H1 (cell line): ENCODE measurements at regions not wholly inside any gene's neighbourhood (a gene's known extent, or its start where the extent isn't known, plus 50 kb on each side); places are given as distances from the start of the nearest gene placed in this dataset.

Experiments
- CTCF ChIA-PET: fragments of 300-600 bp; sonication (Branson Sonifier 250); formaldehyde crosslinking; loops from one replicate; lab custom pipeline; 2021; ENCODE audit not compliant: partially characterized antibody; lab: Charles Lee
- POLR2A ChIA-PET: fragments of 300-600 bp; sonication (Branson Sonifier 250); formaldehyde crosslinking; loops from one replicate; lab custom pipeline; 2021; ENCODE audit warnings: inconsistent platforms; ENCODE audit not compliant: partially characterized antibody; lab: Charles Lee
- DNase-seq, 2 experiments: peaks; one replicate each; pipeline versions ENCODE4 v3.0.0 to v3.0.0-alpha.2; 2010 to 2022; ENCODE audit warnings: low spot score in 2 of 2, low read depth in 1 of 2, mixed read lengths in 1 of 2
- FAIRE-seq: peaks from 2 replicates; lab custom pipeline; 2011; peaks lifted over from hg19 to GRCh38; lab: Jason Lieb, UNC
- H2AFZ ChIP-seq: 2 replicates; pipeline ENCODE4 v1.8.1; 2012; ENCODE audit warnings: low read length, inconsistent platforms
- H2AK5ac ChIP-seq: 2 replicates; pipeline ENCODE4 v1.6.1; 2013; ENCODE audit warnings: low read depth, low read length
- H2BK120ac ChIP-seq: replicated peaks from 2 replicates; pipeline ENCODE3; 2013; ENCODE audit warnings: low read depth, low read length, inconsistent platforms
- H2BK12ac ChIP-seq: 2 replicates; pipeline ENCODE4 v1.6.1; 2013; ENCODE audit warnings: low read depth, low read length
- H2BK15ac ChIP-seq: 2 replicates; pipeline ENCODE4 v1.6.1; 2013; ENCODE audit warnings: low read length
- H2BK20ac ChIP-seq: 2 replicates; pipeline ENCODE4 v1.6.1; 2013; ENCODE audit warnings: low read length
- H2BK5ac ChIP-seq: 2 replicates; pipeline ENCODE4 v1.6.1; 2013; ENCODE audit warnings: low read depth, low read length
- H3K14ac ChIP-seq: 2 replicates; pipeline ENCODE4 v1.6.1; 2013; ENCODE audit warnings: inconsistent platforms; ENCODE audit not compliant: insufficient read length
- H3K18ac ChIP-seq: 2 replicates; pipeline ENCODE4 v1.6.1; 2013; ENCODE audit warnings: low read length; ENCODE audit errors: extremely low read depth
- H3K23ac ChIP-seq: 2 replicates; pipeline ENCODE4 v1.6.1; 2013; ENCODE audit warnings: inconsistent platforms; ENCODE audit not compliant: insufficient read length
- H3K23me2 ChIP-seq: 2 replicates; pipeline ENCODE4 v1.6.1; 2013; ENCODE audit warnings: low read depth, low read length
- H3K27ac ChIP-seq: 2 replicates; pipeline ENCODE4 v1.6.1; 2011; ENCODE audit warnings: low read depth, low read length, inconsistent platforms
- H3K27me3 ChIP-seq, 4 experiments: replicated peaks in 1 of 4; 1 replicate in 1 of 4; 2 replicates in 3 of 4; pipeline versions ENCODE4 v1.6.1 to v1.8.1; 2011 to 2013; ENCODE audit warnings: low read length in 3 of 4, mild to moderate bottlenecking in 3 of 4, inconsistent platforms in 2 of 4, mixed read lengths in 2 of 4, moderate library complexity in 1 of 4; ENCODE audit not compliant: control insufficient read depth in 3 of 4, insufficient read depth in 3 of 4; ENCODE audit errors: extremely low read depth in 1 of 4
- H3K36me3 ChIP-seq, 4 experiments: 2 replicates each; pipeline versions ENCODE4 v1.6.1 to v1.8.1; 2011 to 2013; ENCODE audit warnings: mild to moderate bottlenecking in 4 of 4, low read length in 3 of 4, moderate library complexity in 2 of 4, control low read depth in 1 of 4, inconsistent platforms in 1 of 4; ENCODE audit not compliant: insufficient read depth in 4 of 4, control insufficient read depth in 2 of 4
- H3K4ac ChIP-seq: replicated peaks from 2 replicates; pipeline ENCODE3; 2013; ENCODE audit warnings: low read length, low read depth, mixed read lengths, inconsistent platforms; ENCODE audit not compliant: insufficient read length
- H3K4me1 ChIP-seq, 4 experiments: replicated peaks in 1 of 4; 1 replicate in 1 of 4; 2 replicates in 3 of 4; pipeline versions ENCODE4 v1.6.1 to v1.8.1; 2011 to 2013; ENCODE audit warnings: low read length in 3 of 4, inconsistent platforms in 2 of 4, mixed read lengths in 1 of 4; ENCODE audit not compliant: insufficient read depth in 4 of 4, control insufficient read depth in 3 of 4
- H3K4me2 ChIP-seq, 2 experiments: 2 replicates each; pipeline versions ENCODE4 v1.6.1 to v1.8.1; 2011 to 2013; ENCODE audit warnings: low read depth in 2 of 2, low read length in 2 of 2, control low read depth in 1 of 2, inconsistent platforms in 1 of 2, mild to moderate bottlenecking in 1 of 2; ENCODE audit not compliant: insufficient read depth in 1 of 2
- H3K4me3 ChIP-seq, 4 experiments: fragments of 200-600, 300-600 bp in 1 of 4; sonication (generic), shearing (Covaris generic), sonication (Bioruptor Twin) in 1 of 4; 2 replicates each; pipeline versions ENCODE4 v1.5.1 to v1.8.1; 2011 to 2016; ENCODE audit warnings: low read length in 4 of 4, low read depth in 3 of 4, control low read depth in 2 of 4, inconsistent platforms in 2 of 4, mild to moderate bottlenecking in 2 of 4, mixed read lengths in 1 of 4, moderate library complexity in 1 of 4; ENCODE audit not compliant: insufficient read depth in 2 of 4; ENCODE audit errors: extremely low read depth in 1 of 4
- H3K56ac ChIP-seq: replicated peaks from 2 replicates; pipeline ENCODE3; 2013; ENCODE audit warnings: low read depth, mild to moderate bottlenecking, mixed read lengths, low read length, inconsistent platforms; ENCODE audit not compliant: insufficient read length
- H3K79me1 ChIP-seq: 2 replicates; pipeline ENCODE4 v1.6.1; 2013; ENCODE audit warnings: low read depth, low read length, control low read depth
- H3K79me2 ChIP-seq, 2 experiments: 2 replicates each; pipeline versions ENCODE4 v1.6.1 to v1.8.1; 2012 to 2013; ENCODE audit warnings: low read length in 2 of 2, mild to moderate bottlenecking in 2 of 2, inconsistent platforms in 1 of 2; ENCODE audit not compliant: insufficient read depth in 2 of 2, control insufficient read depth in 1 of 2
- H3K9ac ChIP-seq, 4 experiments: replicated peaks in 1 of 4; 1 replicate in 1 of 4; 2 replicates in 3 of 4; pipeline versions ENCODE4 v1.6.1 to v1.8.1; 2011 to 2013; ENCODE audit warnings: low read depth in 3 of 4, low read length in 3 of 4, control low read depth in 2 of 4, mild to moderate bottlenecking in 2 of 4, moderate library complexity in 2 of 4, inconsistent platforms in 1 of 4; ENCODE audit errors: extremely low read depth in 1 of 4
- H3K9me3 ChIP-seq, 2 experiments: 2 replicates each; pipeline versions ENCODE4 v1.6.1 to v1.8.1; 2012 to 2013; ENCODE audit warnings: mild to moderate bottlenecking in 2 of 2, moderate library complexity in 2 of 2, control low read depth in 1 of 2, inconsistent platforms in 1 of 2, low read depth in 1 of 2, low read length in 1 of 2, mixed read lengths in 1 of 2; ENCODE audit not compliant: insufficient read depth in 2 of 2
- H4K20me1 ChIP-seq, 2 experiments: replicated peaks in 1 of 2; 2 replicates each; pipeline versions ENCODE3 to v1.8.1; 2011 to 2013; ENCODE audit warnings: inconsistent platforms in 2 of 2, low read length in 2 of 2, mild to moderate bottlenecking in 1 of 2; ENCODE audit not compliant: insufficient read depth in 2 of 2, control insufficient read depth in 1 of 2
- H4K5ac ChIP-seq: 2 replicates; pipeline ENCODE4 v1.6.1; 2013; ENCODE audit warnings: low read length, low read depth, mixed read lengths, inconsistent platforms; ENCODE audit not compliant: insufficient read length
- H4K8ac ChIP-seq: 2 replicates; pipeline ENCODE4 v1.8.0; 2013; ENCODE audit warnings: mild to moderate bottlenecking, moderate library complexity, low read length, inconsistent platforms; ENCODE audit not compliant: insufficient read depth; ENCODE audit errors: extremely low read depth
- H4K91ac ChIP-seq: replicated peaks from 2 replicates; pipeline ENCODE3; 2013; ENCODE audit warnings: low read length, mixed read lengths, inconsistent platforms; ENCODE audit not compliant: insufficient read length
- CBX5 ChIP-seq: fragments of 300-800, 300-1000 bp; sonication (generic); IDR thresholded peaks from 2 replicates; pipeline ENCODE4 v1.7.1; 2016; ENCODE audit warnings: antibody characterized with exemption, low read length, low read depth
- EZH2 ChIP-seq: fragments of 200-600 bp; sonication (generic); IDR thresholded peaks from 2 replicates; pipeline ENCODE4 v1.7.1; 2012; ENCODE audit warnings: low read depth, mild to moderate bottlenecking, moderate library complexity, low read length, inconsistent platforms; ENCODE audit not compliant: severe bottlenecking
- KDM1A ChIP-seq: fragments of 200-600, 300-600 bp; sonication (generic); IDR thresholded peaks from 2 replicates; pipeline ENCODE4 v1.7.1; 2016; ENCODE audit warnings: mild to moderate bottlenecking, low read length, borderline replicate concordance
- KDM5A ChIP-seq: fragments of 200-600 bp; IDR thresholded peaks from 2 replicates; pipeline ENCODE4 v1.7.1; 2012; ENCODE audit warnings: mild to moderate bottlenecking, low read length, inconsistent platforms, mixed read lengths
- NRF1 ChIP-seq: IDR thresholded peaks from 2 replicates; pipeline ENCODE4 v1.6.1; 2011; ENCODE audit warnings: mild to moderate bottlenecking, low read depth, low read length, improper control_type of control experiment
- PHF8 ChIP-seq: fragments of 200-600 bp; sonication (generic); conservative IDR thresholded peaks from 2 replicates; pipeline ENCODE4 v1.7.1; 2012; ENCODE audit warnings: low read depth, mild to moderate bottlenecking, inconsistent platforms, low read length, moderate library complexity
- POLR2A ChIP-seq, 2 experiments: IDR thresholded peaks; 1 replicate in 1 of 2; 2 replicates in 1 of 2; pipeline ENCODE4 v1.6.1; 2011; ENCODE audit warnings: low read depth in 2 of 2, low read length in 2 of 2, mild to moderate bottlenecking in 2 of 2; ENCODE audit errors: control extremely low read depth in 1 of 2
- RNF2 ChIP-seq: fragments of 200-900, 300-1000 bp; sonication (generic); IDR thresholded peaks from 2 replicates; pipeline ENCODE4 v1.7.1; 2016; ENCODE audit warnings: borderline replicate concordance, low read depth, mild to moderate bottlenecking, antibody characterized with exemption, low read length; ENCODE audit not compliant: poor library complexity, severe bottlenecking; ENCODE audit errors: missing control alignments
- SIX5 ChIP-seq: IDR thresholded peaks from 2 replicates; pipeline ENCODE4 v1.6.1; 2011; ENCODE audit warnings: mild to moderate bottlenecking, low read depth, low read length
- SRF ChIP-seq: IDR thresholded peaks from 2 replicates; pipeline ENCODE4 v1.6.1; 2011; ENCODE audit warnings: mild to moderate bottlenecking, low read depth, low read length, moderate library complexity
- YY1 ChIP-seq: IDR thresholded peaks from 2 replicates; pipeline ENCODE4 v1.6.1; 2011; ENCODE audit warnings: low read depth, mild to moderate bottlenecking, low read length

DNA sequence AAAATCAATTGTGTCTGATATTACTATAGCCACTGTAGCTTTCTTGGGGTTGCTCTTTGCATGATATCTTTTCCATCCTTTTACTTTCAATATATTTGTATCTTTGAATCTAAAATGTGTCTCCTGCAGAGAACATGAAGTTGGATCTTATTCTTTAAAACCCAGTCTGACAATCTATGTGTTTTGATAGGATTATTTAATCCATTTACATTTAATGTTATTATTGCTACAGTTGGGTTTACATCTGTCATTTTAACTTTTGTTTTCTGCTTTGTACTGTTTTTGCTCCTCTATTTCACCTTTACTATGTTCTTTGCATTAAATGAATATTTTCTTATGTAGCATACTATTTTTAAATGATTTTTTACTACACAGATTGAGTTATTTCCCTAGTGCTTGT is 230.9 kb downstream of the ANTXR2 start:
- no peak overlapping the region for H3K27ac ChIP-seq
- H4K8ac ChIP-seq, result no peak overlapping the region
- POLR2A ChIA-PET, result no interaction called here
- peaks cover 0 to 12% of the 10 kb centered on the region in 2 experiments; a peak in 2 of 4 replicates for H3K9me3 ChIP-seq
- H3K4me2 ChIP-seq, result no peak overlapping the region
- H3K23me2 ChIP-seq, result no peaks in the 10 kb centered on the region
- no peak overlapping the region for H3K4me3 ChIP-seq
- H3K23ac ChIP-seq, result no peak overlapping the region
- no peak overlapping the region for H3K4ac ChIP-seq
- no peak overlapping the region for H4K5ac ChIP-seq
- no peak overlapping the region for H2BK15ac ChIP-seq
- no peak overlapping the region for H4K91ac ChIP-seq
- H3K14ac ChIP-seq, result no peak overlapping the region
- no peak for FAIRE-seq
- CTCF ChIA-PET, result interaction anchor here (1.1 kb wide), 1 partner anchor 248 kb away, joined by 3 read pairs; no protein-coding TSS in a partner anchor
- no peak overlapping the region for H2BK5ac ChIP-seq
- H2AK5ac ChIP-seq, result no peak overlapping the region
- peaks cover 0 to 4% (median 0%) of the 10 kb centered on the region in 4 experiments; a peak in 1 of 7 replicates for H3K4me1 ChIP-seq
- no peaks in the 10 kb centered on the region for H3K79me2 ChIP-seq
- no peak overlapping the region for H3K18ac ChIP-seq
- H3K27me3 ChIP-seq, result no peaks in the 10 kb centered on the region
- H2BK20ac ChIP-seq, result no peak overlapping the region
- no peak for DNase-seq
- H2BK120ac ChIP-seq, result no peak overlapping the region
- H2AFZ ChIP-seq, result no peak overlapping the region
- H4K20me1 ChIP-seq, result no peaks in the 10 kb centered on the region
- TF ChIP-seq CBX5 (no peak), RNF2 (no peak), KDM5A (no peak), POLR2A (IDR thresholded peaks at IDR 0.05; ENCODE audit: control extremely low read depth in 1 of 2, low read depth in 2 of 2, low read length in 2 of 2) (no peak), NRF1 (no peak), SRF (no peak), EZH2 (no peak), PHF8 (no peak), SIX5 (no peak), KDM1A (no peak), YY1 (no peak)
- TF ChIP-seq, all 59 proteins: peak for 0
- H3K56ac ChIP-seq, result no peak overlapping the region
- H3K36me3 ChIP-seq, result no peaks in the 10 kb centered on the region; a peak in 2 of 8 replicates
- no peak overlapping the region for H3K9ac ChIP-seq
- H3K79me1 ChIP-seq, result no peaks in the 10 kb centered on the region
- H2BK12ac ChIP-seq, result no peak overlapping the region
